ENCODE measurements at regions not wholly inside any gene's neighbourhood (a gene's known extent, or its start where the extent isn't known, plus 50 kb on each side); places are given as distances from the start of the nearest gene placed in this dataset.

- no peaks in the 10 kb centered on the region for H3K36me3 ChIP-seq
- no peak overlapping the region for H3K27ac ChIP-seq
- H3K4me1 ChIP-seq, result peaks cover 0 to 10% (median 3%) of the 10 kb centered on the region in 3 donors
- no peak for ATAC-seq
- no peaks in the 10 kb centered on the region for H3K9me3 ChIP-seq
- H3K27me3 ChIP-seq, result no peaks in the 10 kb centered on the region
- H3K4me3 ChIP-seq, result no peak overlapping the region
- TF ChIP-seq POLR2AphosphoS5 (IDR thresholded peaks at IDR 0.05) (no peak), POLR2A (IDR thresholded peaks at IDR 0.05) (no peak), EP300 (IDR thresholded peaks at IDR 0.05) (no peak), CTCF (IDR thresholded peaks at IDR 0.05) (no peak)
Observed at GRCh38 chr12:89138048-89138852, 214.1 kb downstream of the DUSP6 start.

GRCh38 chr12:89135976-89136634, 216.2 kb downstream of the DUSP6 start:
- Histone ChIP-seq H3K9me3 (no peaks in the 10 kb centered on the region), H3K4me3 (no peak overlapping the region), H3K27me3 (no peaks in the 10 kb centered on the region), H3K36me3 (no peaks in the 10 kb centered on the region), H3K27ac (no peak overlapping the region), H3K4me1 (peaks cover 0 to 10% (median 3%) of the 10 kb centered on the region in 3 donors)
- ATAC-seq, result no peak
- TF ChIP-seq POLR2AphosphoS5 (IDR thresholded peaks at IDR 0.05) (no peak), POLR2A (IDR thresholded peaks at IDR 0.05) (no peak), CTCF (IDR thresholded peaks at IDR 0.05) (no peak), EP300 (IDR thresholded peaks at IDR 0.05) (no peak)

- no peak overlapping the region for H3K27ac ChIP-seq
- TF ChIP-seq EP300 (IDR thresholded peaks at IDR 0.05) (no peak), CTCF (IDR thresholded peaks at IDR 0.05) (no peak), POLR2AphosphoS5 (IDR thresholded peaks at IDR 0.05) (no peak), POLR2A (IDR thresholded peaks at IDR 0.05) (no peak)
- whole genome bisulfite sequencing, 2 donors (ENCODE audit: low coverage in 1 of 2), result 78 to 96% methylated on average over 3 of the region's 3 CpGs
- no peaks in the 10 kb centered on the region for H3K4me1 ChIP-seq
- H3K27me3 ChIP-seq, result no peaks in the 10 kb centered on the region
- no peak overlapping the region for H3K4me3 ChIP-seq
- no peak for ATAC-seq
- no peaks in the 10 kb centered on the region for H3K36me3 ChIP-seq
- no peaks in the 10 kb centered on the region for H3K9me3 ChIP-seq
Observed at GRCh38 chr12:89134213-89134770, 218.0 kb downstream of the DUSP6 start.

GRCh38 chr12:89129167-89129870, 223.0 kb downstream of the DUSP6 start:
- no peaks in the 10 kb centered on the region for H3K9me3 ChIP-seq
- 82 to 97% methylated on average over 3 of the region's 3 CpGs for WGBS, 2 donors (ENCODE audit: low coverage in 1 of 2)
- no peaks in the 10 kb centered on the region for H3K4me1 ChIP-seq
- TF ChIP-seq EP300 (IDR thresholded peaks at IDR 0.05), result no peak
- no peak for TF ChIP-seq POLR2AphosphoS5 (IDR thresholded peaks at IDR 0.05)
- no peak for TF ChIP-seq POLR2A (IDR thresholded peaks at IDR 0.05)
- no peak for TF ChIP-seq CTCF (IDR thresholded peaks at IDR 0.05)
- no peak for ATAC-seq
- no peak overlapping the region for H3K27ac ChIP-seq
- no peaks in the 10 kb centered on the region for H3K27me3 ChIP-seq
- no peak overlapping the region for H3K4me3 ChIP-seq
- H3K36me3 ChIP-seq, result no peaks in the 10 kb centered on the region

Data from gastroesophageal sphincter (tissue), 4 donors.